ENCODE measurements at regions not wholly inside any gene's neighbourhood (a gene's known extent, or its start where the extent isn't known, plus 50 kb on each side); places are given as distances from the start of the nearest gene placed in this dataset.
"Not testable (repeated sequence)": the region's sequence is repeated elsewhere in the genome, so short reads cannot be mapped to it uniquely, and the experiment has no call there.

DNA sequence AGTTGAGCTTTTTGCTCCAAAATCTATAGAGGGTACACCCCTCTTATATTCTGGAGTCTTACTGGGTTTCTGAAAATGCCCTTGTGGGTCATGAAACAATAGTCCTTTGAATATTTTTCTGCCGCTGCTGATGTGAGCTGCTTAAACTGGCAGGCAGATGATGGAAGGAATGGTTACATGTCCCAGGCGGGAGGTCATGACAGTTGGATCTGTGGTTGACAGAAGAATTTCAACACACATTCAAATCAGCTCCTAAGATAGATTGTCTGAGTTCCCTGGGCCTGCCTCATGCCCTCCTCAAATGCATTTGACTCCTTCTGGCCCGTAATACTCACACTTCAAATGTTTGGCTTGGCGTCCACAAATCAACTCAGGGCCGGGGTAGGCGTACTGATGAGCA is 105.0 kb upstream of the IKBKE start:
- TF ChIP-seq CTCF (IDR thresholded peaks at IDR 0.05; ENCODE audit: borderline replicate concordance, extremely low read depth, low read length, poor library complexity, severe bottlenecking); EZH2 (IDR thresholded peaks at IDR 0.05; ENCODE audit: borderline replicate concordance, low read depth, low read length, severe bottlenecking): not testable (repeated sequence)
